ENCODE measurements at regions not wholly inside any gene's neighbourhood (a gene's known extent, or its start where the extent isn't known, plus 50 kb on each side); places are given as distances from the start of the nearest gene placed in this dataset.

DNA sequence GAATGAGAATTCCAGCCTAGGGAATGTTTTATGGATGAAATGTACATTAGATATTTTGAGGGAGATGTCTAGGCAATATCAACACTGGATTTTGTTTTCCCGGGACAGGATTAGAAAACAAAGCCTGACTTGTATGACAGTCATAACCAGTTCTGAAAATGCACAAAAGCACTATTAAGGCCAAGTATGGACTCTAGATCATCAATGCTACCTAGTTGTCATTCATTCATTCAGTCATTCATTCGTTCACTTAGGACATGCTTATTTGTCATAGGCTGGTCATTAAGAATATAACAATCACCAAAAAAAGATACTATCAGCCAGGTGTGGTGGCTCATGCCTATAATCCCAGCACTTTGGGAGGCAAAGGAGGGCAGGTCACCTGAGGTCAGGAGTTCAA is 511.2 kb downstream of the CMPK2 start:
- Histone ChIP-seq H3K4me3 (no peak overlapping the region), H3K27ac (no peak overlapping the region), H3K9me3 (no peaks in the 10 kb centered on the region), H3K4me1 (no peaks in the 10 kb centered on the region), H3K27me3 (no peaks in the 10 kb centered on the region), H3K36me3 (no peaks in the 10 kb centered on the region)
- intact Hi-C loops (cut with DNase I), result loop anchor here in 2 of 3 donors (5.0 to 10.0 kb wide), 3 partner anchors 173 to 420 kb away; no protein-coding TSS in a partner anchor
- DNase-seq, result no peak
- no peak for FAIRE-seq
- TF ChIP-seq, protein P1, sequence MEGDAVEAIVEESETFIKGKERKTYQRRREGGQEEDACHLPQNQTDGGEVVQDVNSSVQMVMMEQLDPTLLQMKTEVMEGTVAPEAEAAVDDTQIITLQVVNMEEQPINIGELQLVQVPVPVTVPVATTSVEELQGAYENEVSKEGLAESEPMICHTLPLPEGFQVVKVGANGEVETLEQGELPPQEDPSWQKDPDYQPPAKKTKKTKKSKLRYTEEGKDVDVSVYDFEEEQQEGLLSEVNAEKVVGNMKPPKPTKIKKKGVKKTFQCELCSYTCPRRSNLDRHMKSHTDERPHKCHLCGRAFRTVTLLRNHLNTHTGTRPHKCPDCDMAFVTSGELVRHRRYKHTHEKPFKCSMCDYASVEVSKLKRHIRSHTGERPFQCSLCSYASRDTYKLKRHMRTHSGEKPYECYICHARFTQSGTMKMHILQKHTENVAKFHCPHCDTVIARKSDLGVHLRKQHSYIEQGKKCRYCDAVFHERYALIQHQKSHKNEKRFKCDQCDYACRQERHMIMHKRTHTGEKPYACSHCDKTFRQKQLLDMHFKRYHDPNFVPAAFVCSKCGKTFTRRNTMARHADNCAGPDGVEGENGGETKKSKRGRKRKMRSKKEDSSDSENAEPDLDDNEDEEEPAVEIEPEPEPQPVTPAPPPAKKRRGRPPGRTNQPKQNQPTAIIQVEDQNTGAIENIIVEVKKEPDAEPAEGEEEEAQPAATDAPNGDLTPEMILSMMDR (IDR thresholded peaks at IDR 0.05), result no peak
- ATAC-seq, result no peak
- WGBS, 2 donors, result 66 to 93% methylated on average over 2 of the region's 2 CpGs

GRCh38 chr2:6355886-6356761 is 509.6 kb downstream of the CMPK2 start:
- H3K27ac ChIP-seq, result no peak overlapping the region
- no peaks in the 10 kb centered on the region for H3K27me3 ChIP-seq
- intact Hi-C loops (cut with DNase I), result loop anchor here in 1 of 3 donors (10.0 kb wide), 1 partner anchor 419 kb away; no protein-coding TSS in a partner anchor
- no peak overlapping the region for H3K4me3 ChIP-seq
- TF ChIP-seq, protein P1 (IDR thresholded peaks at IDR 0.05), result no peak
- DNase-seq (peak in 1 of 6 donors; percentile 20), ATAC-seq (no peak), FAIRE-seq (no peak)
- no peaks in the 10 kb centered on the region for H3K36me3 ChIP-seq
- H3K4me1 ChIP-seq, result no peaks in the 10 kb centered on the region
- H3K9me3 ChIP-seq, result no peaks in the 10 kb centered on the region
- WGBS, 2 donors, result 59 to 69% methylated on average over 6 of the region's 6 CpGs

GRCh38 chr2:6358546-6358945 is 507.2 kb downstream of the CMPK2 start:
- no peak overlapping the region for H3K4me3 ChIP-seq
- FAIRE-seq (no peak), ATAC-seq (no peak), DNase-seq (no peak)
- 62 to 79% methylated on average over 5 of the region's 5 CpGs for WGBS, 2 donors
- H3K27me3 ChIP-seq, result no peaks in the 10 kb centered on the region
- intact Hi-C loops (cut with DNase I), result loop anchor here in 1 of 3 donors (10.0 kb wide), 1 partner anchor 416 kb away; no protein-coding TSS in a partner anchor
- H3K27ac ChIP-seq, result no peak overlapping the region
- H3K4me1 ChIP-seq, result no peaks in the 10 kb centered on the region
- no peaks in the 10 kb centered on the region for H3K36me3 ChIP-seq
- TF ChIP-seq, protein P1 (IDR thresholded peaks at IDR 0.05), result no peak
- H3K9me3 ChIP-seq, result no peaks in the 10 kb centered on the region

DNA sequence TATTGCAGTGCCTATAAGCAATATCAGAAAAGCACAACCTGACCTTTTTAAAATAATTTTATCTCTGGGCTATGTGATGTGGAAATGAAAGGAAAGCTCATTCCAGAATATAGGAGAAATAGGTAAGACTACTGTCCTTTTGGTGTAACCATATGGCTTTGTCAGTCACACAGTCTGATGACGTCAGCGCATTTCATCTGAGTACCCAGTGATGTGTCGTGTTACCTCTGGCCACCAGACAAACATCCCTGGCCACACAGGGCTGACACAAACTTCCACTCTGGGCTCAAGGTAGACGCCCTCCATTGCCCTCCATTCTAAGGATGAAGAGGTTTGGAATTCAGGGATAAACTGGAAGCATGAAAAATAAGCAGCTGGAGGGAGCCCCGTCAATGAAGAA is 506.7 kb downstream of the CMPK2 start:
- Histone ChIP-seq H3K4me1 (no peaks in the 10 kb centered on the region), H3K4me3 (no peak overlapping the region), H3K9me3 (no peaks in the 10 kb centered on the region), H3K27me3 (no peaks in the 10 kb centered on the region), H3K27ac (no peak overlapping the region), H3K36me3 (no peaks in the 10 kb centered on the region)
- ATAC-seq, result no peak
- DNase-seq, result no peak
- no peak for FAIRE-seq
- TF ChIP-seq, protein P1 (IDR thresholded peaks at IDR 0.05), result no peak
- intact Hi-C loops (cut with DNase I), result loop anchor here in 1 of 3 donors (10.0 kb wide), 1 partner anchor 416 kb away; no protein-coding TSS in a partner anchor
- WGBS, 2 donors, result 66 to 83% methylated on average over 5 of the region's 5 CpGs

DNA sequence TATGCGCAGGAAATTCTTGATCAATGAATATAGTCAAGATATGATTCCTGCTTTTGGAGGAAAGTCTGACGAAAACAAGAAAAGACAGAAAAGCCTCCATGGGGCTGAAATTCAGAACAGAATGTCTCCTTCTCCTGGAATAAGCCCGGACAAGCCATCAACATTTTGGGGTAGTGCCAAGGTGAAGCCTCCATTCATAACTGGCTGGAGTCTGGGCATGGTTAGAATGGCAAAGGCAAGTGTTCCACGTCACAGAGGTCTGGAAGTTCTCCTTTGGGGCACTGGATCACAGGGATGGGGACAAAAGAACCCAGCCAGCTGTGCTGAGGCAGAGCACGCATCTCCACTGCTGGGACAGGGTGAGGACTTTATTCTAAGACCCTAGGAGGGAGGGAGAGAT is 505.7 kb downstream of the CMPK2 start:
- FAIRE-seq (no peak), ATAC-seq (no peak), DNase-seq (no peak)
- H3K27ac ChIP-seq, result no peak overlapping the region
- H3K36me3 ChIP-seq, result no peaks in the 10 kb centered on the region
- H3K4me1 ChIP-seq, result no peaks in the 10 kb centered on the region
- H3K4me3 ChIP-seq, result no peak overlapping the region
- H3K27me3 ChIP-seq, result no peaks in the 10 kb centered on the region
- intact Hi-C loops (cut with DNase I), result loop anchor here in 1 of 3 donors (10.0 kb wide), 1 partner anchor 415 kb away; no protein-coding TSS in a partner anchor
- H3K9me3 ChIP-seq, result no peaks in the 10 kb centered on the region
- 60 to 72% methylated on average over 5 of the region's 5 CpGs for WGBS, 2 donors
- TF ChIP-seq, protein P1 (IDR thresholded peaks at IDR 0.05), result no peak

Measured in pancreas (tissue), 10 donors.